ENCODE measurements at regions not wholly inside any gene's neighbourhood (a gene's known extent, or its start where the extent isn't known, plus 50 kb on each side); places are given as distances from the start of the nearest gene placed in this dataset.

GRCh38 chr12:22979854-22980469 lies 355.0 kb downstream of the ETNK1 start:
- no peak for TF ChIP-seq CTCF (IDR thresholded peaks at IDR 0.05)
- no peak for TF ChIP-seq POLR2A (IDR thresholded peaks at IDR 0.05)

Measured in lower leg skin (tissue), 3 donors.